Cardiac muscle cell (in vitro differentiated cells and primary cell): ENCODE measurements at regions not wholly inside any gene's neighbourhood (a gene's known extent, or its start where the extent isn't known, plus 50 kb on each side); places are given as distances from the start of the nearest gene placed in this dataset.

Experiments
- DNase-seq, 2 donors: peaks; one replicate each; pipeline versions ENCODE4 v3.0.0 to v3.0.0-alpha.2; 2010 to 2017; ENCODE audit warnings: low read depth in 1 of 2, low spot score in 1 of 2
- H3K27ac ChIP-seq: fragments of 200-600 bp; sonication (generic); 2 replicates; pipeline ENCODE4 v1.5.1; 2016
- H3K27me3 ChIP-seq: fragments of 200-600 bp; sonication (generic); 2 replicates; pipeline ENCODE4 v1.6.0; 2016; ENCODE audit warnings: control low read depth
- H3K36me3 ChIP-seq: fragments of 200-600 bp; sonication (generic); 2 replicates; pipeline ENCODE4 v1.5.1; 2016; ENCODE audit warnings: control low read depth
- H3K4me1 ChIP-seq: fragments of 200-600 bp; sonication (generic); 2 replicates; pipeline ENCODE4 v1.8.1; 2017; ENCODE audit warnings: low read depth, mild to moderate bottlenecking, mixed run types
- H3K4me3 ChIP-seq: fragments of 200-600 bp; sonication (generic); 2 replicates; pipeline ENCODE4 v1.5.1; 2016; ENCODE audit warnings: mild to moderate bottlenecking
- H3K9me3 ChIP-seq: fragments of 200-600 bp; sonication (generic); 2 replicates; pipeline ENCODE4 v1.5.1; 2017; ENCODE audit warnings: low read depth, mild to moderate bottlenecking, control low read depth
- CTCF ChIP-seq: IDR thresholded peaks from 2 replicates; pipeline ENCODE4 v1.5.1; 2012; ENCODE audit warnings: low read depth, mild to moderate bottlenecking, low read length

DNA sequence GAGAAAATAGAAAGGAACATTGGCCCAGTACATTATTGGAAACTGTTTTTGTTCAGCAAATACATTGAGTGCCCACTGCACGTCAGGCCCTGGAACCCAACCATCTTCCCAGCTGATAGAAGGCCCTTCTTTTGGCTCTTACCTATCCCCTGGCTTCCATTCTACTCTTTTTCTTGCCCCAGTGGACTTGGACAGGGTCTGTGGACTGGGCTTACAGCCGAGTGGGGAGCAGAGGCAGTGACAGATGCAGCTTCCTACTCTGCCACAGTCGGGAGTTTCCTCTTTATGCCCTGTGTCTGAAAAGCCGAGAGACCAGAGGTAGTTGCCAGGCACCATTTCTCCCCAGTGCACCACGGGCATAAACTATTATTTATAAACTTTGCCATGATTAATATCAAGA is 70.4 kb downstream of the ARHGAP35 start:
- H3K27me3 ChIP-seq = no peaks in the 10 kb centered on the region
- no peak for TF ChIP-seq CTCF
- peaks cover 54% of the 10 kb centered on the region for H3K4me1 ChIP-seq
- no peak overlapping the region for H3K4me3 ChIP-seq
- H3K36me3 ChIP-seq = no peaks in the 10 kb centered on the region
- peak overlapping the region; percentile 80 for H3K27ac ChIP-seq
- H3K9me3 ChIP-seq = no peaks in the 10 kb centered on the region
- DNase-seq = no peak

DNA sequence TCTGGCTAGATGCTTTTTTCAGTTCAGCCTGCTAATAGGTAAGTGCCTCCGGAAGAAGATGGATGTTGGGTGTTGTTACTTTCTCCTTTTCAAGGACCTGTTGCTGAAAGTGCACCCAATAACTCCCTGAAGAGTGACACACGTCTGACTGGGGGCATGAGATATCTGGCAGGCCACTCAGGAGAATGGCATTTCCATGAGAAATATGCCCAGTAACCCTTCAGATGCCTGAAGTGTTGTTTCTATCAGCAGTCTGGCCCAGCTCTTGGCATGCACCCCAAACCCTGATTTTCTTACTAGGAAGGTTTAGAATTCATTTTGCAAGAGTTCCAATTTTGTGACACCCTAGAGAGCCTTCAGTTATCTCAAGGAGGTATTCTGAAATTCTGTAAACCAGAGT is 71.5 kb downstream of the ARHGAP35 start:
- Histone ChIP-seq H3K9me3 (no peaks in the 10 kb centered on the region), H3K27me3 (no peaks in the 10 kb centered on the region), H3K27ac (peak overlapping the region; percentile 80), H3K4me1 (peaks cover 43% of the 10 kb centered on the region), H3K36me3 (no peaks in the 10 kb centered on the region), H3K4me3 (no peak overlapping the region)
- no peak for TF ChIP-seq CTCF
- peak in 1 of 2 donors; percentile 56 for DNase-seq

DNA sequence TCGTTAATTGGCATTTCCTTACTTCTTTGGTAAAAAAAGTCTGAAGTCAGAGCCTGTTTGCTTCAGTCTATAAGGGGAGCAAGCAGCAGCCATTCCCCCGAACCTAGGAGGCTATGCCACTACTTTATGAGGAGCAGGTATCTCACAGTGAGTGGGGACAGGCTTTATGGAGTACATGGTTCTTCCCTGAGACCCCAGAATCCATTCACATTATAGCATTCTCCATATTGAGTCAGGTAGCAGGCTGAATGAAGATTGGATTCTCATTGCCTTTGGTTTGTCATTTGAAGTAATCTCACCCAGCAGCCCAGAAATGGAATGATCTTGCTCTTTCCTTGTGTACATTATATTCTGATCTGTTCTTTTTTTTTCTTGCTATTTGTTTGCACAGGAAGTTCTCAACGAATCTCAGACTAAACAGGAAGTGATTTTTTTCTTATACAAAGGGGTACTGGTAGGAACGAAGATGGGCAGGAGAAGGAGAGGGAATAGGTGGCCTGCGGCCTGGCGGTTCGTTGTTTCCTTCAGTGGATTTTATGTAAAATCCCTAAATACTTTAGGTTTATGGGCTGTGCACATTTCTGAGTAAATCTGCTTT is 74.4 kb downstream of the ARHGAP35 start:
- DNase-seq = no peak
- no peak overlapping the region for H3K4me3 ChIP-seq
- H3K27ac ChIP-seq = peak overlapping the region; percentile 48

GRCh38 chr19:46943150-46943946 is 76.3 kb upstream of the NPAS1 start:
- Histone ChIP-seq H3K4me3 (no peak overlapping the region), H3K4me1 (peaks cover 15% of the 10 kb centered on the region), H3K36me3 (no peaks in the 10 kb centered on the region), H3K9me3 (no peaks in the 10 kb centered on the region), H3K27ac (peak overlapping the region; percentile 91), H3K27me3 (no peaks in the 10 kb centered on the region)
- DNase-seq = no peak
- TF ChIP-seq CTCF = no peak

More for the DNA sequence above, 74.4 kb downstream of the ARHGAP35 start:
- no peak for TF ChIP-seq CTCF
- peaks cover 26% of the 10 kb centered on the region for H3K4me1 ChIP-seq
- H3K27me3 ChIP-seq = no peaks in the 10 kb centered on the region
- no peaks in the 10 kb centered on the region for H3K9me3 ChIP-seq
- no peaks in the 10 kb centered on the region for H3K36me3 ChIP-seq

DNA sequence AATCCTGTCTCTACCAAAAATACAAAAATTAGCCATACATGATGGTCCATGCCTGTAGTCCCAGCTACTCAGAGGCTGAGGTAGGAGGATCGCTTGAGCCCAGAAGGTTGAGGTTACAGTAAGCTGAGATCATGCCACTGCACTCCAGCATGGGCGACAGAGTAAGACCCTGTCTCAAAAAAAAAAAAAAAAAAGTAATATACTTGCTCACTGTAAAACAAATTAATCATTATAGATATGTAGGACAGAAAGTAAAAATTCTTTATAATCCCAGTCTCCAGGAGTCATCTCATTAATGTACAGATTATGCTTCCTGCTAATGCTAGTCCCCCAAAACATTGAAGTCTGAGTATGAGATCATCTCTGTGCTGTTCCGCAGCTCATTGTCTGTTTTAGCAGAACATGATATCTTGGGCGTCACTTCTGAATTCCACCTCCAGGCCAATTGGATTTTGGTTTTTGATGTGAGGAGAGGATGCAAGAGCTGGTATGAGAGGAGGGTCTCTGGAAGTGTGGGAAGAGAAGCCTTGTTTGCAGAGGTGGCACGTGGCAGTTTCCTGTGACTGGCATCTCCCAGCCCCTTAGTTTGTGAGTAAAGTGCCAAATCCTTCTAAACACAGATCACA is 75.4 kb upstream of the NPAS1 start:
- no peaks in the 10 kb centered on the region for H3K9me3 ChIP-seq
- H3K4me1 ChIP-seq = peaks cover 15% of the 10 kb centered on the region
- H3K27ac ChIP-seq = peak overlapping the region; percentile 91
- no peak overlapping the region for H3K4me3 ChIP-seq
- H3K27me3 ChIP-seq = no peaks in the 10 kb centered on the region
- no peak for TF ChIP-seq CTCF
- H3K36me3 ChIP-seq = no peaks in the 10 kb centered on the region
- DNase-seq = no peak
